NOMO-1 (cell line): ENCODE measurements at regions not wholly inside any gene's neighbourhood (a gene's known extent, or its start where the extent isn't known, plus 50 kb on each side); places are given as distances from the start of the nearest gene placed in this dataset.

Source experiments
- DNase-seq, 2 experiments: peaks; one replicate each; lab custom pipeline; 2025; ENCODE audit not compliant: unreplicated experiment in 2 of 2; lab: John Stamatoyannopoulos, UW

DNA sequence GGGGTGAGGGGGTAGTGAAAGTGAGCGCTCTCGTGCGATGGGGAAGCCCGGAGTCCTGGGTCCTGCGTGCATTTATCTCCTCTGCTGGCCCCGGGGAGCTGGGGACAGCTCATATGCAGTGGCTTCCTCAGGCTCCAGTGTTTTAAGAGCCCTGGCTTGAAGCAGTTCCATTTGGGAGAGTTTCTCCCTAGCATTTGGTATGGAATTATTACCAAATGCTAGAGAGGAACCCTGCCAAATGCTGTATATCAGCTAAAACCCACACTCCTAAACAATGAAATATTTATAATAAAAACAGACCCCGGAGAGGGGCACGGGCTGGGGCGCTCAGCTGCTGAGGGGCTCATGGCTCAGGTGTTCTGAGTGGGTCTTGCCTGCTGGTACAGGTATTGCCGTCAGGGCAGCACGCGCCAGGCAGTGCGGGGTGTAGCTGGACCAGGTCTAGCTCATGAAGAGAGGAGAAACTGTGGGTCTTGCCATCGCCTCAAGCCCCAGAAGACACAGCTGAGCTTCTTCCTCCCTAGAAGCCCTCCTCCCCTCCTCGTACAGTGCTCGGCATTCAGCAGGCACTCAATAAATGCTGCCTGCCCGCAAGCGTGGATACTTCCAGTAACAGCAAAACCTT is 163.6 kb upstream of the ZNF536 start:
- no peak for DNase-seq

DNA sequence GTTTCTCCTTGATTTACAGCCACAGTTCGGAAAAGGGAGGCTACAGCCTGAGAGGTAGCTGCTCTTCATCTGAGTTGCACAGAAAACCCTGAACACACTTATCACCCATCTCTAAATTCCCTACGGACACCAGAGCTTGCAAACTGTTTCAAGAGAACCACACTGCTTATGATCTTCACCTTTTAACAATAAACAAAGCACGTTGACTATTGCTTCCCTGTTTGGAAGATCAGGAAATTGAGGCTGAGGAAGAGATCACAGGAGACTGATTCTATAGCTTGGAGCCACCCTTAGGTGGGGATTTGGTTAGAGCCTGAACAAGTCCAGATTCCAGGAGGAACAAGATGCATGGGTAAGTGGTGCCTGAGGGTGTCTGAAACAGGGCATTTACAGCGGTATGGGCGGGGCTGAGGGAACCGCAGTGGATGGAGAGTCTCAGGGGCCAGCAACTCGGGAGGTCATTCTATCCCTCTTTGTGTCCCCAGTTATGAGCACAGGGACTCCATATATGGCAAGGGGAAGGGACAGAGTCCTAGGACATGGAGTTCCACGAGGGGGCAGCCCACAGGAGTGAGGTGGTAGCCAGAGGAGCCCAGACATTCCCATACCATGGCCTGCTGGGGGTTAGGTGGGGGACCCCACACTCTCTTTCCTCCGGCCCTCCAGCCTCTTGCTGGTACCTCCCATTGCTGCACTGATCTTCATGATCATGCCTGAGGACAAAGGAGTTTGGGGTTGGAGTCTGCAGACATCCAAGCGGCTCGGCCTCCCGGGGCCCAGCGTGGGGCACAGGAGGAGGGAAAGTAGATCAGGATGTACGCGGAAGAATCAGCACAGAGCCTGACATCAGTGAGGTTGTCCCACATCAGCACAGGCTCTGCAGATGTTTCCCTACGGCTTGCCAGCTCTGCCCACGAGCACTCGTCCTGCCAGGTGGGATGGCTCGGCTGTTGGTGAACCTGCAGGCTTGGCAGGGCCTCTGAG is 162.3 kb upstream of the ZNF536 start:
- no peak for DNase-seq

DNA sequence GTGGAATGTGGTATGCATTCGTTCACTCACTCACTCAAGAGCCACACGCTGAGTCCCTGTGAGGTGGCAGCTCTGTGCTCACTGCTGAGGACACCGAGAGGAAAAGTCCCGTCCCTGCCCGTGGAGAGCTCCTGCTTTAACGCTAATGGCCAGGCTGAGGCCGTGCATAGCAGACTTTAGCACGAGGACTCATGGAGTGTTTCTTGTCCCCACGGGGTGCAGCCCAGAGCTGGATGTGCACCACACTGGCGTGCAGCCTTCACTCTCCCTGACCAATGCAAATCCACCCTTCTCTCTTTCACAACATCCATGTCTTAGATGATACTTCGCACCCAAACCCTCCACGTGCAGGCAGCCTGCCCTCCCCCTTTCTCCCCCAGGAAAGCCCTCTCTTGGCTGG is 159.6 kb upstream of the ZNF536 start:
- no peak for DNase-seq

DNA sequence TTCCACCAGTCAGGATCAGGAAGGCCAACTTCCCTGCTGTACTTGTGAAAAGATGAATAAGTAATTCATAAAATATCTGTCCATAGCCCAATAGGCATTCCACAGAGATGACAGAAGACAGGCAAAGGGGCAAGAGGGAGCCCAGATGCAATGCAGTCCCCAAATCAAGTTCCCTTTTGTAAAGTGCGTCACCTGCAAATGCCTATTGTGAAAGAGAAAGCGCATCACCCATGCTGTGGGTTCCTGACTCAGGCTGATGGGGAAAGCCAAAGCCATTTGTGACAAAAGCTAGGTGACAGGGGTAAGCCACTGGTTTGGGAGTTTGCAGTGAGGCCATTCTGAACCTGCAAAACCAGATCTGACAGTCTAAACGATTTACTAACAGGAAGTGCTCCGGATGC is 157.5 kb upstream of the ZNF536 start:
- peak; percentile 15 to 42 for DNase-seq

DNA sequence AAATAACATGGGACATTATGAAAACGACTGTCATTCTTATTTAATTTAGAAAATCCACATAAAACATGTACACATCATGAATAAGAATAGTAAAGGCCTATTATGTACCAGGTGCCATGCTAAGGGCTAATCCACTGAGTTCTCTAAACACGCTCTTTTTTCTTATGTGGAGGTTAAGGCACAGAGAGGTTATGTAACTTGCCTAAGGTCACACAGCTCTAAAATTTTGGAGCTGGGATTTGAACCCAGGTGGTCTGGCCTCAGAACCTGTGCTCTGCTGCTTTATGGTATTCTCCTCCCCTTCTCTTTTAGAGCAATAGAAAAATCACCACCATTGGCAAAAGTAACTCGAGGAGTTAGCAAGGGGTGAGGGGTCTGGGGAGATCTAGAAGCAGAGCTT is 156.9 kb upstream of the ZNF536 start:
- no peak for DNase-seq

DNA sequence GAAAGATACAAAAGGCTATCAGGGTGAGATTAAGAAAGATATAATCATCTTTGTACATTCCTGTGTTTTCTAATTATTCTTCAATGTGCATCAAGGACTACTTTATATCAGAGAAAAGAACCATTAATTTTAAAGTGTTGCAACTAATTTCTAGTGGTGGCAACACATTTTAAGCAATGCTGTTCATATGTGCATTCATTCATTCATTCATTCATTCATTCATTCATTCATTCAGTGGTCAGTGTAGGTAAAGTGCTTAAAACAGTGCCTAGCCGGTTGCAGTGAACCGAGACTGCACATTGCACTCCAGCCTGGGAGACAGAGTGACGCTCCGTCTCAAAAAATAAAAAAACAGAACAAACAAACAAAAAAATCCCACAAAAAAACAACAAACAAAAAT is 155.7 kb upstream of the ZNF536 start:
- no peak for DNase-seq

DNA sequence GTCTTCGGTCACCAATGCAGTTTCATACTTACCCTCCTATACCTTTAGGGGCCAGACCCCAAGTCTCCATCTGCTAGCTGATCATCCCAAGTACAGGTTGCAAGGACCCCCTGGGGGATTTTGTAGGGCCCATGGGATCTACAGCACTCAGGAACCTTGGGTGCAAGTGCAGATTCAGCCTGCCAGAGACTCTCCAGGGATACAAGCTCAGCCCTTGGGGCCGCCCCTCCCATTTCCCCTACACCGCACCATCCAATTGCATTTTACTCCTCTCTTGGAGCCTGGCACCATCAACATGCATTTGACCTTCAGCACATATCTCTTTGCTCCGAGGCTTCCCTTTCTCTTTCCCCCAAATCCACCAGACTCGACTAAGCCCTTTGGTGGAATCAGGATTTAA is 154.7 kb upstream of the ZNF536 start:
- DNase-seq, result no peak

DNA sequence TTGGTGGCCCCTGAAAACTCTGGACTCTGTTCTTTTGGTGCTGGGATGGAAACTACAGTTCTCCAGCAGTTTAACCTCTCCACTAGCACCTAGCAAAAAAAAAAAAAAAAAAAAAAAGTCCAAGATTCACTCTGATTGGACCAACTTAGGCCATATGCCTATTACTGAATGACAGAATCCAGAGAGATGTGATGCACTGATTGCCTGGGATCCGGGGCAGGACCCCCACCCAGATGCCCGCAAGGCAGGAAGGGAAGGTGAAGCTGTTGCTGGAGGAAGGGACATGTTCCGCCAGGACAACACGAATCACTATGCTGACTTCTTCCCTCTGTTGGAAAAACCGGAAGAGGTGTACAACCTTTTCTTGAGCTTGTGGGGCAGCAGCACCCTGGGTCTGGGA is 152.5 kb upstream of the ZNF536 start:
- no peak for DNase-seq

DNA sequence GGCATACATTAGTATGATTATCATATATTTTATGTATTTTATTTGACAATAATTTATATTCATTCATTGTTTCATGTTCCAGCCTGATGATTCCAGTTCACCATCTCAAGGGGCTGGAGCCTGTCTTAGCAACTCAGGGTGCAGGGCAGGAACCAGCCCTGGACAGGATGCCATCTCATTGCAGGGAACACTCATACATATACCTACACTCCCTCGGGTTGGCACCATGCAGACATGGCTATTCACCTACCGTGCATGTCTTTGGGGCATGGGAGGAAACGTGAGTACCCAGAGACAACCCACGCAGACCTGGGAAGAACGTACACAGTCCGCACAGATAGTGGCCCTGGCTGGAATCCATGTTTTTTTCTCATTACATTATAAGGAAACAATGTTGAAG is 151.0 kb upstream of the ZNF536 start:
- no peak for DNase-seq

DNA sequence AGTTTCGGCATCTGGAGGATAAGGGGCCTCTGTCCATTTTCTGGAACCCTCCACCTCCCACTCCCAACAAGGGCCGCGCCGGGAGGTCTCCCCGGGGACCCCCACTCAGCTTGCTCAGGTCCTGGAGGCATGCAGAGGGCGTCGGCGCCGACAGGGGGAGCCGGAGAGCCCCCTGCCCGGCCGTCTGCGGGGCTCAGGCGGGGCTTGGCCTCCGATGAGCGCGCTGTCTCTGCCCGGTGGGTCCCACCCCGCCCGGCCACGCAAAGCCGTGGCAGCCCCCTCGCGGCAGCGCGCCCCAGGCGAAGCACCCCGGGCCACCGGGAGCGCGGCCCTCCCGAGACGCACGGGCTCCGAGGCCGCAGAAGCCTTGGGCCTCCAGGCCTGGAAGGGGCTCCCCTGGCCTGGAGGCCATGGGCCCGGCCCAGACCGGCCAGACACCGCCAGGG is 149.7 kb upstream of the ZNF536 start:
- no peak for DNase-seq

DNA sequence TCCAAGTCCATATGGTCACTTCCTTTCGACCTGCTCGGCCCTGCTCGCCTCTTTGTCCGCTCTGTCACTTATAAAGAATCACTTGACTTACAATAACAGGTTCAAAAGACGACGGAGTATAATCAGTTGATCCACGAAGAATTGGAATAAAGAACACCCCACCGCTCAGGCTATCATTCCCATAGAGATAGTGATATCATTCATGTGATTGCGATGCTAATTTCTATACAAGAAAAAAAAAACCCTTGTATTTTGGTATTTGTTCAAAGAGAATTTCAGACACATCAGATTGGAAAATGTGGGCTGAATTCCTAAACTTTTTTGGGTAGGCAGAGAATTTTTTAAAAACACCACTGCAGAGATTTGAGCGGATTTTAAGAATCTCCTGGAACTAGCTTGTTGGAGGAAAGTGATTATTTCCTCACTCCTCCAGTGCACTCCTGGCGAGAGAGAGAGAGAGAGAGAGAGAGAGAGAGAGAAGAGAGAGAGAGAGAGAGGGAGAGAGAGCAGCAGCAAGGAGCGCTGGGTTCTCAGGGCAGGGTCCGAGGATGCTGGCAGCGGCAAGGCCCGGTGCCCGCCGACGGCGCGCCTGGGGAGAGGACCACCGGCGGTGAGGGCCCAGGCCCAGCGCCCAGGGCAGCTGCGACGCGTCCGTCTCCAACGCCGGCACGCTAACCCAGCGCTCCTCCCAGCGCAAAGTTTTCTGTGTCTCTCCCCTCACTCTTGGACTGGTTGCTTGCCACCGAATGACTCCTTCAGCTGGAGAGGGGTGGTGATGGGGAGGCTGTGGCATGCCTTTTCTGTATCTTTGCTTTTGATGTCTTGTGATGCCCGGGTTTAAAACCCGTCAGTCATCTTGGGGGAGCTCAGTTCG is 149.0 kb upstream of the ZNF536 start:
- DNase-seq, result no peak

DNA sequence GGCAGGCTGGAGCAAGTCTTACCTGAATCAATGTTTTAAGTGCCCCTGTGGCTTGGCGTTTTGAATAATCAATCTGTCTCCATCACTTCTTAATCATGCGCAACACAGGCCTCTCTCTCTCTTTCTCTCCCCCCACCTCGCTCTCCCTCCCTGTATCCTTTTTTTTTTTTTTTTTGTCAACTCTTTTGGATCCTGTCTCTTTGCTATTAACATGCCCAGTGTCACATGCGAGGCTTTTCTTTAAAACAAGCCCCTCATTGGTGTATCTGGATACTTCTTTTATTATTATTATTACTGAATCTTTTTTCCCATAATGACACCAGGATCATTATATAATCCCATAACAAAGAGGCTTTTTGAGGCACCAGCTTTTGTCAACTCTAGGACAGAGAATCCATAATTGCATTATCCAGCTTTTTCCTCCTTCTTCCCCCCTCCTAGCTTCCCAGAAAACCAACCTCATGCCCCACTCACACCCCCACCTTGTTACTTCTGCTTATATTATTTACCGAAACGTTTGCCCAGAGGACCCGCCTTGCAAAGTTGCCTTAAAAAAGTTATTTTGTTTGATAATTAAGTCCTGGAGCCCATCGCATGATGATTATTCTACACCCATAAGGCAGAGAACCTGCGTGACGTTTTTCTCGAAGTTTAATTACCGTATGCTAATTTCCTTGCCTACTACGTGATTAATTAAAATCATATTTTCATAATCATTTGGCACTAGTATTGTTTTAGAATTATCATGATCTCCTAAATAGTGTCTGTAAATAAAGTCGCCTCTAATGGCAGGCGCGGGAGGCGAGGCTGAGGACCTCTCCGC is 148.1 kb upstream of the ZNF536 start:
- DNase-seq, result no peak

DNA sequence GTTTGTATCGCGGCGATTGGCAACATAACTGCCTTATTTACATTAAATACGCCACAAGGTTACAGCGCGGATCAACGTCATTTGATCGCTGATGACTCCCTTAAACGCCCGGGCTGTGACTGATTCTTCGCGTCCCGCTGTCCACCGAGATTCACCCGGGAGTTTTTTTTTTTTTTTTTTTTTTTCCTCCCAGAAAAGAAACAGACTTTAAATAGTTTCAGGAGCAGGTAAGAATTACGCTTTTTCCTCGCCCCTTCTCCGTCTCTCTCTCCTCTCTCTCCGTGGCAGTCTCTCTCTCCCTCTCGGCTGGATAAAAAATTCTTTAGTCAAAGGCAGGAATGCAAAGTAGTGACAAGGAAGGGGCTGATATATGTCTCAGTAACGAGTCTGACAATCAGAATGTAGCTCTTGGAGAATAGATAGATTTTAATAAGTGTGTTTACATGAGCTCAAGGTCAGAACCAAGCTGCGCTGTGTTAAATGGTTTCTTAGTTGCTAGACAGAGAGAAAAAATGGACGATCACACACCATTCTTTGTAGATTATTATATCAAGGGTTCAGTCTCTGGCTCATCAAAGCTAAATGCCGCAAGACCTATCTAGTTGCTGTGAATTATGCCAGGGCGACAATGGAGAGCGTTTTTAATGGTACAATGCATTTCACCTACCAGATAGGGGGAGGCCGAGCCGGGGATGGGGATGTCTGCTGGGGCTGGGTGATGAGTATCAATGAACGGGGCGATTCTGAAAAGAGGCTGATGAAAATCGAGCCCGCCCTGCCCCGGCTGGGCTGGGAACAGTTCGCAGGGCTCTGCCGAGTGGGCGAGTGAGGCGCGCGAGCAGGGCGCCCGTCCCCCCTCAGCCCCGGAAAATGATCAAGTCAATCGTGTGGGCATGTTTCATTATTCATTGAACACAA is 147.2 kb upstream of the ZNF536 start:
- no peak for DNase-seq

DNA sequence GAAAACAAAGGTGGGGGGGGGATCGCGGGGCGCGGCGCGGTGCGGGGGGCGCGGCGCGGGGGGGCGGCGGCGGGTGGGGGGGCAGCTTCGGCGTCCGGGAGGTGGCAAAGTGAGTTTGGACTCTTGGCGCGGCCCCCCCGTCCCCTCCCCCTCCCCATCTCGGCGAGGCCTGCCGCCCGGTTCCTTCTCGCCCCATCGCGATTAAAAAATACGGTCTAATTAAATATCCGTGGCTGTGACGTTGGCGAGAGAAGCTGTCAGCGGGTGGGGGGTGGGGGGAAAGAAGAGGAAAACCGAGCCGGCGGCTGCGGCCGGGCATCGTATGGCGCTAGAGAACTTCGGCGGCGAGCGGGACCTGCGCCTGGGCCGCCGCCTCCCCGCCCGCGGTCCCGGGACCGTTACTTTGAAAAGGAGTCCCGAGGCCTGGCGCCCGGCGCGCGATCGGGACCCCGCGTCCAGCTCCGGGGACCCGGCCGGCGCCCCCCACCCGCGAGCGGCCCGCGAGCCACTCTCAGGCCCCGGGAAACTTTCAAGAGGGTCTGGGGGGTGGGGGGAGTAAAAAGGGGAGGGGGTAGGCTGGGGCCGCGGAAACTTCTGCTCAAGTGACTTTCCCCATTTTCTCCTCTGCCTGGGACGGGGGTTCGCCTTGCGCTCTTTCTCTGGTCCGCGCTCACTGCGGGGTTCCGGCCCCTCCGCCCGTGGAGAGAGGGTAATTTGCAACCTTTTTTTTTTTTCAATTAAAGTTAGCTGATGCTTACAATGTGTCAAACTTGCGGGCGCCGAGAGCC is 146.3 kb upstream of the ZNF536 start:
- no peak for DNase-seq

DNA sequence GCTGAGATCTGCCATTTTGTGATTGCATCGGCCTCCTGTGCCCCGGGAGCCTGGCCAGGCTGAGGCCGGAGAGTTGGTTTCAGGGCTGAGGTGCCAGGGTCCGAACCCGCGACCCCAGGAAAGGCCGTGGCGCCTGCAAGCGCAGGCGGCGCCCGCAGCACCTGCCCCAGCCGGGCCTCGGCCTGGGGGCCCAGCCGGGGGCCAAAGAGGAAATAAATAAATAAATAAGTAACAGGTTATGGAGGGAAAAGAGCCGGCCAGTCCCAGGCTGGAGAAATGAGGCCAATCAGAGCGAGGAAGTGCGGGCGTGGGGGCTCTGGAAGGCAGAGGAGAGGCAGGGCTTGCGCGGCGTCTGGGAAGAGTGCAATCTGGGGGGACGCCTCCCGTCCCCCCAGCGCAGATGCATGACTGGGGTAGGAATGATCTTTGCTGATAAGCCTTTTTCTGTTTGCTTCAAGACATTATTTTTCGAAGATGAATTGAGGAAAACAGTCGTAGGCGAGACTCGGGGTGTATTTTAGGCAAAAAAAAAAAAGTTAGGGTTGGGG is 145.6 kb upstream of the ZNF536 start:
- DNase-seq, result no peak

DNA sequence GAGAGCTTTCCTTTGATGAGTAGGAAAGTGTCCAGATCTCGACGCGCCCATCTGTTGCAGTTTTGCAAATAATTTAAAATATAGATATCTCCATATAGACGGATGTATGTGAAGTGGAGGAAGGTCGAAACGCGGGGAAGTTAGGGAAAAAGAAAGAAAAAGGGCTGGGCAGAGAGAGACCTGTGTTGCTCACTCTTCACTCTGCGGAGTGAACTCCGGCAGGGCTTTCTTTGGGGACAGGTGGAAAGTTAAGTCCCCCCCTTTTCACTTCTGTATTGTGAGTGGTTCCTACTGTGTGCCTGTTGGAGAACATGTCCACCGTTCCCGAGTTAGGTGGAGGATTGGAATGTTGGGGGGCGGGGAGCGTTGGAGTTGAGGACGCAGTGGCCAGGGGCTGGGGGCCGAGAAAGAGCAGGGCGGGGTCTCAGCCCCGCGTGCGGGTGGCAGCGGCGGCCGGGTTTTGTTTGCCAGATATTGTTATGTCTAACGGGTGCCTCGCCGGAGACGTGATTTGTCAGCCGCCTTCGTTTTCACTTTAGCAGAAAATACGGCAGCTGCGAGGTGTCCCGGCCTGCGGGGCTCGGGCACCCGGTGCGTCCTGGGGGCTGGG is 145.1 kb upstream of the ZNF536 start:
- DNase-seq, result no peak

DNA sequence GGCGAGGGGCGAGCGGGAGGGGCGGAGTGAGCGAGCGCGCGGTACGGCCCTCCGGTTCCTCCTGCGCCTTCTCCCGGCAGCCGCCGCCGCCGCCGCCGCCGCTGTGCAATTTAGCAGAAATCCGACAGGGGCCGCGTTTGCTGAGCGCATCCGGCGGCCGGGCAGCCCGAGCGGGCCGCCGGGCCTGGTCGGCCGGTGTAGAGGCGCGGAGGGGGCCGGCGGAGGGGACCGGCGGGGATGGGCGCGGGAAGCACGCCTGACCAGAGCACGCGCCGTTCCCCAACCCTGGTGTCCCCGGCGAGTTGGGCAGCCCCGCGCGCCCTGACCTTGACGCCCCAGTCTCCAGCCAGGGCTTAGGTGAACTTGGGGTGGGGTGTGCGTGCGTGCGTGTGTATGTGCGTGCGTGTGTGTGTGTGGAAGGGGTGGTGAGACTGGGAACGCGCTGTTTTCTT is 144.5 kb upstream of the ZNF536 start:
- DNase-seq, result peak; percentile 31 to 61
